A673 (cell line): ENCODE measurements at regions not wholly inside any gene's neighbourhood (a gene's known extent, or its start where the extent isn't known, plus 50 kb on each side); places are given as distances from the start of the nearest gene placed in this dataset.

Experiments used
- BruUV-seq: library from RNA; stranded (reverse); fragments of 400-500 nt; replicated peaks from 2 replicates; lab custom pipeline; 2021; lab: Mats Ljungman, UMichigan
- CTCF ChIA-PET: fragments of 300-600 bp; sonication (Branson Sonifier 250); formaldehyde crosslinking; loops from one replicate; lab custom pipeline; 2022; ENCODE audit warnings: antibody characterized with exemption; lab: Charles Lee
- POLR2A ChIA-PET: fragments of 300-600 bp; sonication (Branson Sonifier 250); formaldehyde crosslinking; loops from one replicate; lab custom pipeline; 2022; ENCODE audit warnings: antibody characterized with exemption; ENCODE audit not compliant: low non-redundant PET; lab: Charles Lee
- DNase-seq: peaks from one replicate; pipeline ENCODE4 v3.0.0-alpha.2; 2015; ENCODE audit warnings: low spot score
- H3K27ac ChIP-seq: fragments of 200-600 bp; sonication (generic); 2 replicates; pipeline ENCODE4 v1.5.1; 2016; ENCODE audit warnings: mixed run types, low read depth, mild to moderate bottlenecking, mixed read lengths, antibody characterized with exemption, low read length; ENCODE audit not compliant: poor library complexity, severe bottlenecking
- H3K27me3 ChIP-seq: fragments of 200-600 bp; sonication (generic); replicated peaks from 2 replicates; pipeline ENCODE4 v1.6.1; 2017; ENCODE audit warnings: mixed run types, low read depth, mild to moderate bottlenecking, mixed read lengths, antibody characterized with exemption, low read length; ENCODE audit not compliant: insufficient read depth, poor library complexity
- H3K36me3 ChIP-seq: fragments of 200-600 bp; sonication (generic); 2 replicates; pipeline ENCODE4 v1.6.1; 2016; ENCODE audit warnings: mixed run types, mild to moderate bottlenecking, mixed read lengths, antibody characterized with exemption, low read length; ENCODE audit not compliant: insufficient read depth, poor library complexity, severe bottlenecking
- H3K4me1 ChIP-seq: fragments of 200-600 bp; sonication (generic); 2 replicates; pipeline ENCODE4 v1.6.1; 2017; ENCODE audit warnings: mixed run types, mild to moderate bottlenecking, mixed read lengths, antibody characterized with exemption, low read length; ENCODE audit not compliant: insufficient read depth, poor library complexity, severe bottlenecking
- H3K4me3 ChIP-seq: fragments of 200-600 bp; sonication (generic); 2 replicates; pipeline ENCODE4 v1.5.1; 2016; ENCODE audit warnings: low read depth, mixed run types, mild to moderate bottlenecking, mixed read lengths, low read length; ENCODE audit not compliant: poor library complexity, severe bottlenecking
- H3K9me3 ChIP-seq: fragments of 200-600 bp; sonication (generic); 2 replicates; pipeline ENCODE4 v1.6.1; 2016; ENCODE audit warnings: mixed run types, low read depth, mild to moderate bottlenecking, mixed read lengths, antibody characterized with exemption, low read length; ENCODE audit not compliant: poor library complexity, severe bottlenecking
- EZH2 ChIP-seq: fragments of 200-600 bp; sonication (generic); IDR thresholded peaks from 2 replicates; pipeline ENCODE4 v1.6.1; 2017; ENCODE audit warnings: borderline replicate concordance, low read depth, mild to moderate bottlenecking, mixed read lengths, antibody characterized with exemption, low read length; ENCODE audit not compliant: poor library complexity, severe bottlenecking
- intact Hi-C: fragments of 100-400 bp; cut with micrococcal nuclease; formaldehyde crosslinking; loops from one replicate; pipeline ENCODE4 v1.10.0; 2022; ENCODE audit not compliant: unreplicated experiment
- TF ChIP-seq, protein P1 (sequence below): fragments of 300-800, 200-600 bp; sonication (generic); conservative IDR thresholded peaks from 2 replicates; pipeline ENCODE4 v1.5.1; 2017; ENCODE audit warnings: low read depth, mild to moderate bottlenecking, antibody characterized with exemption, low read length, moderate library complexity, mixed read lengths

DNA sequence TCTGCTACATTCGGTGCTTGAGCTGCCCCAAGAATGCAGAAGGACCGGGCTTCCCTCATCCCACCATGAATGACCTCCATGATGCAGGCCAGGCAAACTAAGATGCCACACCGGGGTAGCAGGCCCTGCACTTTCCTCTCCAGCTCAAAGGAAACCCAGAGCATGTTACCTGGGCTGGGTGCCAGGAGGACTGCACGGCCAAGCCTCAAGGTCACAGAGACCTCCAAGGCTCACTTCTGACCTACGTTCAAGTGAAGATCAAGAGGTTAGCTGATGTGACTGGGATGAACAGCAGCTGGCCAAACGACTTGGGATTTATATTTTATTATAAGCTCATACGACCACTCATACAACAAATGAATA is 501.8 kb downstream of the CD83 start:
- ChIA-PET POLR2A (no interaction called here), CTCF (no interaction called here)
- intact Hi-C loops, result no loop called here
- peaks cover 8% of the 10 kb centered on the region for H3K4me1 ChIP-seq
- TF ChIP-seq EZH2, result no peak
- TF ChIP-seq, protein P1, sequence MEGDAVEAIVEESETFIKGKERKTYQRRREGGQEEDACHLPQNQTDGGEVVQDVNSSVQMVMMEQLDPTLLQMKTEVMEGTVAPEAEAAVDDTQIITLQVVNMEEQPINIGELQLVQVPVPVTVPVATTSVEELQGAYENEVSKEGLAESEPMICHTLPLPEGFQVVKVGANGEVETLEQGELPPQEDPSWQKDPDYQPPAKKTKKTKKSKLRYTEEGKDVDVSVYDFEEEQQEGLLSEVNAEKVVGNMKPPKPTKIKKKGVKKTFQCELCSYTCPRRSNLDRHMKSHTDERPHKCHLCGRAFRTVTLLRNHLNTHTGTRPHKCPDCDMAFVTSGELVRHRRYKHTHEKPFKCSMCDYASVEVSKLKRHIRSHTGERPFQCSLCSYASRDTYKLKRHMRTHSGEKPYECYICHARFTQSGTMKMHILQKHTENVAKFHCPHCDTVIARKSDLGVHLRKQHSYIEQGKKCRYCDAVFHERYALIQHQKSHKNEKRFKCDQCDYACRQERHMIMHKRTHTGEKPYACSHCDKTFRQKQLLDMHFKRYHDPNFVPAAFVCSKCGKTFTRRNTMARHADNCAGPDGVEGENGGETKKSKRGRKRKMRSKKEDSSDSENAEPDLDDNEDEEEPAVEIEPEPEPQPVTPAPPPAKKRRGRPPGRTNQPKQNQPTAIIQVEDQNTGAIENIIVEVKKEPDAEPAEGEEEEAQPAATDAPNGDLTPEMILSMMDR, result no peak
- H3K9me3 ChIP-seq, result peaks cover 4% of the 10 kb centered on the region
- DNase-seq, result no peak
- H3K27ac ChIP-seq, result no peak overlapping the region
- H3K27me3 ChIP-seq, result no peaks in the 10 kb centered on the region
- H3K4me3 ChIP-seq, result no peak overlapping the region
- no peaks in the 10 kb centered on the region for H3K36me3 ChIP-seq
- no TSS peak for BruUV-seq

DNA sequence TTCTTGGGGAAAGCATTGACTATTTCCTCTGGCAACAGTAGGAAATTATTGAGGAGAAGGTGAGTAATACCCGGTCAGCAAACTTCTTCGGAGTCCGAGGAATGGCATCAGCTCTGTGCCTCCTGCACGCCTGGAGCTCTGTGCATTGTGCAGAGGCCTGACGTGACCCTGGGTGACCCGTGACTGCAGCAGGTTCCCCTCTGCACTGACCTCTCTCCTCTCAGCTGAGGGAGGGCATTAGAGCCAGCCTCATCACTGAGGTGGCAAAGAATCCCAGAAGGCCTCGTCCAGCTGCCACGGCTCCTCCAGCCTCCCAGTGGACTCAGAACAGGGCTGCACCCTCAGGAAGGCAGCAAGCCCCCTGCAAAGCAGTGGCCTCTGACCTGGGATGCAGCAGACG is 502.9 kb downstream of the CD83 start:
- ChIA-PET CTCF (no interaction called here), POLR2A (no interaction called here)
- DNase-seq, result no peak
- no TSS peak for BruUV-seq
- TF ChIP-seq EZH2, result no peak
- TF ChIP-seq, protein P1, result no peak
- Histone ChIP-seq H3K9me3 (peaks cover 4% of the 10 kb centered on the region), H3K27me3 (no peaks in the 10 kb centered on the region), H3K36me3 (no peaks in the 10 kb centered on the region), H3K27ac (no peak overlapping the region), H3K4me1 (peaks cover 8% of the 10 kb centered on the region), H3K4me3 (no peak overlapping the region)
- intact Hi-C loops, result no loop called here

DNA sequence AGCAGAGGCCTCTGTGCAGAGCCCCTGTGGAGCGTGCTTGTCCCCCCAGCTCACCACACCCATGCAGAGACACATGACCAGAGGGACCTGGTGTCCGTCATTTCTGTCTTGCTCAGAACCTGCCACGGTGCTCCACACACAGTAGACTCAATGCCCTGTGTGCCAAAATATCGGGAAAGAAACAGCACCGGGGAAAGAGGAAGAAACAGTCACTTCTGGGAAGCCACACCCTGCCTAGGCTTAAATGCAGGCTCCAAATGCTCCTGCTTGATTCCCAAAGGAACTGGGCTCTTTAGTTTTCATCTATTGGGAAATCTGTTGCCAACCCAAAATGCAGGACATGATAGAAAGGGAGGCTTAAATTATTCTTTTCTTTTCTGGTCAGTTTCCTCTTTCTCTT is 503.9 kb downstream of the CD83 start:
- no peak for TF ChIP-seq EZH2
- TF ChIP-seq, protein P1, result no peak

More for the DNA sequence above, 503.9 kb downstream of the CD83 start:
- no peak overlapping the region for H3K27ac ChIP-seq
- no TSS peak for BruUV-seq
- H3K4me1 ChIP-seq, result peaks cover 8% of the 10 kb centered on the region
- ChIA-PET POLR2A (no interaction called here), CTCF (no interaction called here)
- H3K36me3 ChIP-seq, result no peaks in the 10 kb centered on the region
- no peak overlapping the region for H3K4me3 ChIP-seq
- H3K9me3 ChIP-seq, result no peaks in the 10 kb centered on the region
- no peaks in the 10 kb centered on the region for H3K27me3 ChIP-seq
- peak; percentile 13 for DNase-seq
- intact Hi-C loops, result no loop called here
